Vagina (tissue), 2 donors: ENCODE measurements at regions not wholly inside any gene's neighbourhood (a gene's known extent, or its start where the extent isn't known, plus 50 kb on each side); places are given as distances from the start of the nearest gene placed in this dataset.

Experiments used
- POLR2A ChIP-seq, 2 donors: fragments of 450-650 bp; IDR thresholded peaks; one replicate each; pipeline ENCODE4 v1.6.1; 2017; ENCODE audit warnings: antibody characterized with exemption in 2 of 2, mild to moderate bottlenecking in 2 of 2, moderate library complexity in 2 of 2
- TF ChIP-seq, protein P1 (sequence below), 3 experiments: fragments of 450-650 bp in 2 of 3; fragments of 200-600 bp in 1 of 3; sonication (generic) in 1 of 3; IDR thresholded peaks; one replicate each; pipeline ENCODE4 v1.5.1; 2017 to 2019; ENCODE audit warnings: antibody characterized with exemption in 3 of 3, mild to moderate bottlenecking in 2 of 3, moderate library complexity in 2 of 3

DNA sequence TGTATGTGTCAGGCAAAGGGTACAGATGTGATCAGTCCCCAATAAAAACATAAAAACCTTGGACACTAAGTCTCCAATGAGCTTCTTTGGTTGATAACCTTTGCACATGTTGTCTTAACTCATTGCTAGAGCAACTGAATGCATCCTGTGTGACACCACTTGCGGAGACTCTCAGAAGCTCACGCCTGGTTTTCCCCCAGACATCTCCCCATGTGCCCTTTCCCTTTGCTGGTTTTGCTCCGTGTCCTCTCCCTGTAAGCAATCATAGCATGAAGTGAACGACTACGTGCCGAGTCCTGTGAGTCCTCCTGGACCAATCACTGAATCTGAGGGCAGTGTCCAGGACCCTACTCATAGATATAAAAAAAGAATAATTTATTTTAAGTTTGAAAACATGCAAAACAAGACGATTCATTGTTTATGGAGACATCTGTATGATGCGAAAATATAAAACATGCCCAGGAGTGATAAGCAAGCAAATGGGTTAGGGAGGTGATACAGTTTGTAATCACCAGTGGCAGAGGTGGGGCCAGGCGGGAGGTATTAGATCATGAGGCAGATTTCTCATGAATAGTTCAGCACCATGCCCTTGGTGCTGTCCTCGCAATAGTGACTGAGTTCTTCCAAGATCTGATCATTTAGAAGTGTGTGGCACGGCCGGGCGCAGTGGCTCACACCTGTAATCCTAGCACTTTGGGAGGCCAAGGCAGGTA is 115.5 kb downstream of the MED10 start:
- TF ChIP-seq POLR2A (IDR thresholded peaks at IDR 0.05), result no peak
- TF ChIP-seq, protein P1, sequence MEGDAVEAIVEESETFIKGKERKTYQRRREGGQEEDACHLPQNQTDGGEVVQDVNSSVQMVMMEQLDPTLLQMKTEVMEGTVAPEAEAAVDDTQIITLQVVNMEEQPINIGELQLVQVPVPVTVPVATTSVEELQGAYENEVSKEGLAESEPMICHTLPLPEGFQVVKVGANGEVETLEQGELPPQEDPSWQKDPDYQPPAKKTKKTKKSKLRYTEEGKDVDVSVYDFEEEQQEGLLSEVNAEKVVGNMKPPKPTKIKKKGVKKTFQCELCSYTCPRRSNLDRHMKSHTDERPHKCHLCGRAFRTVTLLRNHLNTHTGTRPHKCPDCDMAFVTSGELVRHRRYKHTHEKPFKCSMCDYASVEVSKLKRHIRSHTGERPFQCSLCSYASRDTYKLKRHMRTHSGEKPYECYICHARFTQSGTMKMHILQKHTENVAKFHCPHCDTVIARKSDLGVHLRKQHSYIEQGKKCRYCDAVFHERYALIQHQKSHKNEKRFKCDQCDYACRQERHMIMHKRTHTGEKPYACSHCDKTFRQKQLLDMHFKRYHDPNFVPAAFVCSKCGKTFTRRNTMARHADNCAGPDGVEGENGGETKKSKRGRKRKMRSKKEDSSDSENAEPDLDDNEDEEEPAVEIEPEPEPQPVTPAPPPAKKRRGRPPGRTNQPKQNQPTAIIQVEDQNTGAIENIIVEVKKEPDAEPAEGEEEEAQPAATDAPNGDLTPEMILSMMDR (IDR thresholded peaks at IDR 0.05), result no peak
